Erythroblast (primary cell): ENCODE measurements at regions not wholly inside any gene's neighbourhood (a gene's known extent, or its start where the extent isn't known, plus 50 kb on each side); places are given as distances from the start of the nearest gene placed in this dataset.

Experiments used
- GATA1 ChIP-seq: IDR thresholded peaks from 2 replicates; pipeline ENCODE4 v1.6.1; 2011; ENCODE audit warnings: low read depth, mild to moderate bottlenecking, control low read depth, low read length, moderate library complexity
- POLR2A ChIP-seq: IDR thresholded peaks from 2 replicates; pipeline ENCODE4 v1.6.1; 2011; ENCODE audit warnings: mild to moderate bottlenecking, low read length

GRCh38 chr12:107446476-107446875, 239.1 kb upstream of the PWP1 start:
- TF ChIP-seq POLR2A: no peak
- TF ChIP-seq GATA1: no peak
